HG02642 (cell line): ENCODE measurements at regions not wholly inside any gene's neighbourhood (a gene's known extent, or its start where the extent isn't known, plus 50 kb on each side); places are given as distances from the start of the nearest gene placed in this dataset.
"Not testable (repeated sequence)": the region's sequence is repeated elsewhere in the genome, so short reads cannot be mapped to it uniquely, and the experiment has no call there.

Experiments used
- ATAC-seq: cut with Tn5 transposase; IDR thresholded peaks from one replicate; pipeline ENCODE4 v1.9.1; 2021; ENCODE audit warnings: mild to moderate bottlenecking; ENCODE audit not compliant: unreplicated experiment, poor library complexity

DNA sequence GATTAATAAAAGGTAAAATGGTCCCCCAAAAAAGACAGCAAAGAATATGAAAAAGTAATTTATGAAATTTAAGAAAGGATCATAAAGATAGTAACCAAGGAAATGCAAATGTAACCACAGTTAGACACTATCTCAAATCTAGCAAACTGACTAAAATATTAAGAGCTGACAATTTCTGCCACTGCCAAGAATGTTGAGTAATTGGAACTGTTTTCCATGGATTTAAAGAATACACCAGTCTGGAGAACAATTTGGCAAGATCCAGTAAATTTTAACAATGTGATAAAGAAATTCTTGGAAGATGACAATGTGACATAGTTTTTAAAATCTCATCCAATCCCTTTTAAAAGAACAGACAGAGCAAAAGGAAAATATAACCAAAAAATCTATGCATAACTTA lies 798.0 kb upstream of the MGAT4C start:
- ATAC-seq = no peak

GRCh38 chr12:87051621-87052020 lies 795.4 kb upstream of the MGAT4C start:
- ATAC-seq = no peak

- ATAC-seq = no peak
Observed at GRCh38 chr12:87047691-87048090, 791.5 kb upstream of the MGAT4C start.

GRCh38 chr12:87039536-87039935 lies 783.3 kb upstream of the MGAT4C start:
- no peak for ATAC-seq

DNA sequence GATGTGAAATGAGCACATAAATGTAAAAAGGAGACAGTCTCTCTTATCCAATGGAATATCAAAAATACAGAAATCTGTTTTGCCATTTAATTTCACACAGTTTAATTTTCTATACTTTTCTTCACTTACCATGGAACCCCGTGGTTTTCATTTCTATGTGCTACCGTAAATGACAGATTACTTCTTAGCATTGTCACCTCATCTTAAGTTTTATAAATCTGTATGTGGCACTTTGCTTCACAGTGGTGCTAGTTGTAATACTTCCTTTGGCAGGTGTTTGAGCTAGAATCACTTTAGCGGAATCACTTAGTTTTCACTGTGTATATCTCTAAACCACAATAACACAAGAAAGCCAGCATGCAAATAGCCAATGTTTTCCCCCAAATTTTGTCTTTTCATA lies 781.9 kb upstream of the MGAT4C start:
- ATAC-seq = no peak

- no peak for ATAC-seq
Observed at GRCh38 chr12:87025976-87026375, 769.8 kb upstream of the MGAT4C start.

GRCh38 chr12:87021400-87021799 lies 765.2 kb upstream of the MGAT4C start:
- ATAC-seq = no peak

- no peak for ATAC-seq
Observed at GRCh38 chr12:87020071-87020470, 763.9 kb upstream of the MGAT4C start.

- ATAC-seq = no peak
Observed at GRCh38 chr12:87015352-87015751, 759.2 kb upstream of the MGAT4C start.

GRCh38 chr12:87008785-87009384 lies 752.7 kb upstream of the MGAT4C start:
- no peak for ATAC-seq

DNA sequence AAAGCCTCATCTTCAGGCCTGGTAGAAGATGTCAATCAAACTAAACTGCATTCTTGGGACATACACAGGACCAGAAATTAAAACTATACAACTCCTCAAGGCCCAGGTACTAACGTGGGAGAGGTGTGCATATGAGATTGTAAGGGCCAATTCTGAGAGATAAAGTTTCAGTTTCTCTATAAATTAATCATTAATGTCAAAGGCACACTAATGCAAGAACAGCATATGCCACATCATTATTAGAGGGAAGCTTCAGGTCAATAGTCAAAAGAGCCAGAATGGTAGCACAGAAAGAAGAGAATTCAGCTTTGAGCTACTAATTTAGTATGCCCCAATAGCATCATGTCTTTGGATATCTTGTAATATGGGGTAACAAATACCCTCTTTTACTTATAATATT lies 744.9 kb upstream of the MGAT4C start:
- no peak for ATAC-seq

- no peak for ATAC-seq
Observed at GRCh38 chr12:86985298-86985697, 729.1 kb upstream of the MGAT4C start.

DNA sequence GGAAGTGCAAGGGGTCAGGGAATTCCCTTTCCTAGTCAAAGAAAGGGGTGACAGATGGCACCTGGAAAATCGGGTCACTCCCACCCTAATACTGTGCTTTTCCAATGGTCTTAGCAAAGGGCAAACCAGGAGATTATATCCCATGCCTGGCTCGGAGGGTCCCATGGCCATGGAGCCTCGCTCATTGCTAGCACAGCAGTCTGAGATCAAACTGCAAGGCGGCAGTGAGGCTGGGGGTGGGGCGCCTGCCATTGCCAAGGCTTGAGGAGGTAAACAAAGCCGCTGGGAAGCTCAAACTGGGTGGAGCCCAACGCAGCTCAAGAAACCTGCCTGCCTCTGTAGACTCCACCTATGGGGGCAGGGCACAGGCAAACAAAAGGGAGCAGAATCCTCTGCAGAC lies 714.4 kb upstream of the MGAT4C start:
- ATAC-seq = not testable (repeated sequence)

GRCh38 chr12:86959766-86960458 lies 703.7 kb upstream of the MGAT4C start:
- no peak for ATAC-seq

GRCh38 chr12:86950444-86950843 lies 694.3 kb upstream of the MGAT4C start:
- no peak for ATAC-seq

GRCh38 chr12:86950043-86950442 lies 693.9 kb upstream of the MGAT4C start:
- no peak for ATAC-seq

- no peak for ATAC-seq
Observed at GRCh38 chr12:86948851-86949250, 692.7 kb upstream of the MGAT4C start.

DNA sequence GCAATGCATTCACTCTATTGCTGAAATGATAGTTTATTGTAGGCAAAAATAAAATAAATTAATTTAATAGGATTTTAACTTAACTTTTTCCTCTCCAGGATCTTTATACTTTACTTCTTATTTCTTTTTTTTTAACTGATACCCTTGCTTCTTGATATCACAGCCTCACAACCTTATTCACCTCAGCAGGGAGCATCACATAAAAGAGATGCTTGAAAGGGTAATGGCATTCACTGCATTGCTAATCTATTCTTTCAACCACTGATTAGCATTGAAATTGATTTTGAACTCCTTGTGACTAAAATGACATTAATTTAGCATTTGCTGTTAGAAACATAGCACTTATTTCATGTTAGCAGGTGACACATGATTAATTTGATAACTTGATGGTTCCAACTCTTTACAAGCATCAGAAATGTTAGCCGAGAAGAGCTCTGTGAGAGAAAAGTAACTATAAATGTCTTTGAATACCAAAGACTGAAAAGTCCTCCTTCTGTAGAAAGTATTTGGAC lies 689.5 kb upstream of the MGAT4C start:
- no peak for ATAC-seq

GRCh38 chr12:86944197-86944819 lies 688.1 kb upstream of the MGAT4C start:
- not testable (repeated sequence) for ATAC-seq

- no peak for ATAC-seq
Observed at GRCh38 chr12:86931714-86932113, 675.5 kb upstream of the MGAT4C start.

GRCh38 chr12:86929962-86930361 lies 673.8 kb upstream of the MGAT4C start:
- ATAC-seq = no peak

- ATAC-seq = no peak
Observed at GRCh38 chr12:86917121-86917520, 660.9 kb upstream of the MGAT4C start.
